Left ventricle myocardium inferior (tissue), 1 donor: ENCODE measurements at regions not wholly inside any gene's neighbourhood (a gene's known extent, or its start where the extent isn't known, plus 50 kb on each side); places are given as distances from the start of the nearest gene placed in this dataset.
"Not testable (repeated sequence)": the region's sequence is repeated elsewhere in the genome, so short reads cannot be mapped to it uniquely, and the experiment has no call there.

Experiments used
- DNase-seq: peaks from one replicate; pipeline ENCODE4 v3.0.0-alpha.2; 2020
- H3K27ac ChIP-seq: fragments of 200-600 bp; replicated peaks from 2 replicates; pipeline ENCODE4 v1.8.0; 2021
- H3K27me3 ChIP-seq: fragments of 200-600 bp; 2 replicates; pipeline ENCODE4 v1.8.0; 2021; ENCODE audit warnings: low read depth
- H3K36me3 ChIP-seq: fragments of 200-600 bp; 2 replicates; pipeline ENCODE4 v1.8.0; 2021
- H3K4me1 ChIP-seq: fragments of 200-600 bp; 2 replicates; pipeline ENCODE4 v1.8.0; 2021
- H3K4me3 ChIP-seq: fragments of 200-600 bp; 2 replicates; pipeline ENCODE4 v1.8.0; 2021; ENCODE audit warnings: mild to moderate bottlenecking, moderate library complexity
- H3K9me3 ChIP-seq: fragments of 200-600 bp; replicated peaks from 2 replicates; pipeline ENCODE4 v1.8.0; 2021
- CTCF ChIP-seq: fragments of 200-600 bp; IDR thresholded peaks from 2 replicates; pipeline ENCODE4 v1.8.0; 2021; ENCODE audit warnings: antibody characterized with exemption, mild to moderate bottlenecking, borderline replicate concordance
- intact Hi-C: fragments of 100-400 bp; cut with micrococcal nuclease; formaldehyde crosslinking; loops from one replicate; pipeline ENCODE4 v1.11.0; 2022
- donor health status: DM: no; HTN: yes; CAD: no; lungs with severe emphysema.

DNA sequence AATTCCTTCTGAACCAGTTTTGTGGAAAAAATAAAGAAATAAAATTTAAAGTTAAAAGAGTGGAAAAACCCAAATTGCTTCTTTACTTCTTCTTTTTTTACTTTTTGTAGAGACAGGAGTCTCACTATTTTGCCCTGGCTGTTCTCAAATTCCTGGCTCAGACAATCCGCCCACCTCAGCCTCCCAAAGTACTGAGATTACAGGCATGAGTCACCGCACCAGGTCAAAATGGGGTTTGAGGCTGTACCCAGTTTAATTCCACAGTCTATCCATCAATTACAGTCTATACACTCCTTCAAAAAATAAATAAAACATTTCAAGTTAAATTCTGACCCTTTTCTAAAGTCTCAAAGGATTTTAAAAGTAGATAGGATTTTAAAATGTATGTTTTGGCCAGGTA lies 120.3 kb downstream of the FAM161A start:
- no peak for TF ChIP-seq CTCF
- Histone ChIP-seq H3K9me3 (no peaks in the 10 kb centered on the region), H3K4me1 (no peaks in the 10 kb centered on the region), H3K36me3 (no peaks in the 10 kb centered on the region), H3K27ac (no peak overlapping the region), H3K27me3 (no peaks in the 10 kb centered on the region), H3K4me3 (no peak overlapping the region)
- DNase-seq, result no peak
- intact Hi-C loops, result no loop called here

- Histone ChIP-seq H3K4me3 (no peak overlapping the region), H3K36me3 (no peaks in the 10 kb centered on the region), H3K27me3 (no peaks in the 10 kb centered on the region), H3K4me1 (no peaks in the 10 kb centered on the region), H3K27ac (no peak overlapping the region), H3K9me3 (no peaks in the 10 kb centered on the region)
- DNase-seq, result no peak
- intact Hi-C loops, result no loop called here
- no peak for TF ChIP-seq CTCF
Measured at GRCh38 chr2:61732787-61733186, 121.1 kb downstream of the FAM161A start.

GRCh38 chr2:61727746-61728145 lies 126.1 kb downstream of the FAM161A start:
- intact Hi-C loops, result no loop called here
- Histone ChIP-seq H3K4me3 (no peak overlapping the region), H3K27ac (no peak overlapping the region), H3K4me1 (no peaks in the 10 kb centered on the region), H3K36me3 (no peaks in the 10 kb centered on the region), H3K9me3 (peaks cover 11% of the 10 kb centered on the region), H3K27me3 (no peaks in the 10 kb centered on the region)
- no peak for TF ChIP-seq CTCF
- DNase-seq, result no peak

DNA sequence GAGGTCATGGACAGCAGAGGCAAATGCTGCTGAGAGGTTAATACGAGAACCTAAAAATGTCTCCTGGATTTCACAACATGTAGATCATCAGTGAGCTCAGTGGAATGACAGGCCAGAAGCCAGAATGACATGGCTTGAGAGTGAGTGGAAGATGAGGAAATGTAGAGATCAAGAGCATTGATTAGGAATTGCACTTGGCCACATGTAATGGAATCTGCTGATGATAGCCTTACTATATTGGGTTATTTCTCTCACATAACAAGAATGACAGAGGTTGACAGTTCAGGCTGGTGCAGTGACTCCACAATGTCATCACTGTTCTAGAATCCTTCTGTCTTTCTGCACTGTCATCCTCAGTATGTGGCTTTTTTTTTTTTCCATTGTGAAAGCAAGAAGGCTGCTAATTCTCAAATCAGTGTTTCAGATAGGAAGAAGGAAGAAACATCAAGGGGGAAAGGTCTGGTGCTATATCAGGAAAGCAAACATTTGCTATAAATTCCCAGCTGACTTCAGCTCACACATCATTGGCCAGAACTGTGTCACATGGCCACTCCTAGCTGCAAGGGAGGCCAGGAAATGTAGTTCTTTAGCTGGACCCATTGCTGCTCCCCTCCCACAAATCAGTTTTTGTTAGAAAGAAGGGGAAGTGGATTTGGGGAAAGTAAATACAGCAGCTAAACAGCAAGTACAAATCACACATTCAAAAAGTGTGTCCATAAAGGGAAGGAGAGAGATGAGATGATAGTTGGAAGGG lies 127.2 kb downstream of the FAM161A start:
- Histone ChIP-seq H3K36me3 (no peaks in the 10 kb centered on the region), H3K27me3 (no peaks in the 10 kb centered on the region), H3K4me1 (no peaks in the 10 kb centered on the region), H3K4me3 (no peak overlapping the region), H3K27ac (no peak overlapping the region), H3K9me3 (peaks cover 11% of the 10 kb centered on the region)
- intact Hi-C loops, result no loop called here
- no peak for TF ChIP-seq CTCF
- DNase-seq, result no peak

DNA sequence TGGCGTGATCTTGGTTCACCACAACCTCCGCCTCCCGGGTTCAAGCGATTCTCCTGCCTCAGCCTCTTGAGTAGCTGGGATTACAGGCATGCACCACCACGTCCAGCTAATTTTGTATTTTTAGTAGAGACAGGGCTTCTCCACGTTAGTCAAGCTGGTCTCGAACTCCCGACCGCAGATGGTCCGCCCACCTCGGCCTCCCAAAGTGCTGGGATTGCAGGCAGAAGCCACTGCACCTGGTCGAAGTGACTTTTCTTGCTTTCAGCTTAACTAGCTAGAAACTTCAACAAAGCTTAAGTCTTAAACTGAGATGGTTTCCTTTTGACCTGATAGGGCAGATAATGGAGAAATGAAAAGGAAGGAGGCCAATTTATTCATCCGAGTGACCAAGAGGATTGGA lies 130.5 kb downstream of the FAM161A start:
- H3K27me3 ChIP-seq, H3K36me3 ChIP-seq, intact Hi-C loops, H3K4me3 ChIP-seq, H3K27ac ChIP-seq, DNase-seq: not testable (repeated sequence)
- Histone ChIP-seq H3K4me1 (peaks cover 12% of the 10 kb centered on the region), H3K9me3 (peaks cover 11% of the 10 kb centered on the region)

DNA sequence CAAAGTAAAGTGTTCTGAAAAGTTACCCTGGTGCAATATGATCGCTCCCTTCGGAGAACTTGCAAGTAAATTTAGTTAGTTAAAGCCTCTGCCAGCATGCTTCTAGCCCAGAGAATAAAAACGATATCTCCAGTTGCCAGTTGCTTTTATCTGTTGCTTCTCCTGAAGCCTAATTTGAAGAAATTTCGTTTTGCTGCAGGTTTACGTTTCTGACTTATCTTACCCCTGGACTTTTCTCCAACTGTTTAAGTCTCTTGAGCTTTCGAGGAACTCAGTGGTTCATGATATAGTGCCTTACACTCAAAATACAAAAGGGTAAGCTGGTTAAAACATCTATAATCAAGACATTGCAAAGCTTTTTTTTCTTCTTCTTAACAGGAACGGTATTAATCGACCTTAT lies 131.1 kb downstream of the FAM161A start:
- H3K27ac ChIP-seq, result no peak overlapping the region
- peaks cover 11% of the 10 kb centered on the region for H3K9me3 ChIP-seq
- intact Hi-C loops, result no loop called here

More for the DNA sequence above, 131.1 kb downstream of the FAM161A start:
- Histone ChIP-seq H3K4me3 (no peak overlapping the region), H3K36me3 (no peaks in the 10 kb centered on the region), H3K4me1 (peaks cover 15% of the 10 kb centered on the region), H3K27me3 (no peaks in the 10 kb centered on the region)
- DNase-seq, result no peak
- TF ChIP-seq CTCF, result no peak
